ENCODE measurements at regions not wholly inside any gene's neighbourhood (a gene's known extent, or its start where the extent isn't known, plus 50 kb on each side); places are given as distances from the start of the nearest gene placed in this dataset.

- H3K4me3 ChIP-seq (ENCODE audit: low read length), result no peak overlapping the region
- H3K9ac ChIP-seq (ENCODE audit: low read depth, low read length), result no peak overlapping the region
- no peak overlapping the region for H3K4me2 ChIP-seq (ENCODE audit: low read length)
- H3K9me3 ChIP-seq (replicated peaks; ENCODE audit: low read length), result no peaks in the 10 kb centered on the region
- H3K36me3 ChIP-seq (ENCODE audit: insufficient read depth, low read length), result no peaks in the 10 kb centered on the region
- H3K27me3 ChIP-seq (ENCODE audit: control insufficient read depth, insufficient read depth, low read length), result no peaks in the 10 kb centered on the region
- H3K4me1 ChIP-seq (ENCODE audit: control insufficient read depth, insufficient read depth, low read length), result no peaks in the 10 kb centered on the region
Measured at GRCh38 chr13:82136880-82137279, 1745.4 kb downstream of the SLITRK1 start.

GRCh38 chr13:82129281-82129680, 1753.0 kb downstream of the SLITRK1 start:
- Histone ChIP-seq H3K4me3 (ENCODE audit: low read length) (no peak overlapping the region), H3K9ac (ENCODE audit: low read depth, low read length) (no peak overlapping the region), H3K36me3 (ENCODE audit: insufficient read depth, low read length) (no peaks in the 10 kb centered on the region)

GRCh38 chr13:82118589-82118988, 1763.7 kb downstream of the SLITRK1 start:
- H3K4me1 ChIP-seq (ENCODE audit: control insufficient read depth, insufficient read depth, low read length), result no peaks in the 10 kb centered on the region
- H3K27me3 ChIP-seq (ENCODE audit: control insufficient read depth, insufficient read depth, low read length), result no peaks in the 10 kb centered on the region
- no peaks in the 10 kb centered on the region for H3K36me3 ChIP-seq (ENCODE audit: insufficient read depth, low read length)
- H3K9me3 ChIP-seq (replicated peaks; ENCODE audit: low read length), result peaks cover 12% of the 10 kb centered on the region
- H3K9ac ChIP-seq (ENCODE audit: low read depth, low read length), result no peak overlapping the region
- no peak overlapping the region for H3K4me3 ChIP-seq (ENCODE audit: low read length)
- H3K4me2 ChIP-seq (ENCODE audit: low read length), result no peak overlapping the region

More at GRCh38 chr13:82129281-82129680, 1753.0 kb downstream of the SLITRK1 start:
- Histone ChIP-seq H3K4me2 (ENCODE audit: low read length) (no peak overlapping the region), H3K4me1 (ENCODE audit: control insufficient read depth, insufficient read depth, low read length) (no peaks in the 10 kb centered on the region), H3K27me3 (ENCODE audit: control insufficient read depth, insufficient read depth, low read length) (no peaks in the 10 kb centered on the region), H3K9me3 (replicated peaks; ENCODE audit: low read length) (no peaks in the 10 kb centered on the region)

- no peak overlapping the region for H3K9ac ChIP-seq (ENCODE audit: low read depth, low read length)
- H3K9me3 ChIP-seq (replicated peaks; ENCODE audit: low read length), result peaks cover 12% of the 10 kb centered on the region
- H3K36me3 ChIP-seq (ENCODE audit: insufficient read depth, low read length), result no peaks in the 10 kb centered on the region
- H3K27me3 ChIP-seq (ENCODE audit: control insufficient read depth, insufficient read depth, low read length), result no peaks in the 10 kb centered on the region
- H3K4me1 ChIP-seq (ENCODE audit: control insufficient read depth, insufficient read depth, low read length), result no peaks in the 10 kb centered on the region
- H3K4me3 ChIP-seq (ENCODE audit: low read length), result no peak overlapping the region
- H3K4me2 ChIP-seq (ENCODE audit: low read length), result no peak overlapping the region
Measured at GRCh38 chr13:82116422-82116989, 1765.8 kb downstream of the SLITRK1 start.

- no peaks in the 10 kb centered on the region for H3K4me1 ChIP-seq (ENCODE audit: control insufficient read depth, insufficient read depth, low read length)
- H3K4me2 ChIP-seq (ENCODE audit: low read length), result no peak overlapping the region
- no peak overlapping the region for H3K9ac ChIP-seq (ENCODE audit: low read depth, low read length)
- peaks cover 10% of the 10 kb centered on the region for H3K9me3 ChIP-seq (replicated peaks; ENCODE audit: low read length)
- no peaks in the 10 kb centered on the region for H3K36me3 ChIP-seq (ENCODE audit: insufficient read depth, low read length)
- H3K4me3 ChIP-seq (ENCODE audit: low read length), result no peak overlapping the region
- no peaks in the 10 kb centered on the region for H3K27me3 ChIP-seq (ENCODE audit: control insufficient read depth, insufficient read depth, low read length)
Measured at GRCh38 chr13:82115391-82115790, 1766.9 kb downstream of the SLITRK1 start.

GRCh38 chr13:82096256-82096655, 1755.3 kb upstream of the SPRY2 start:
- H3K36me3 ChIP-seq (ENCODE audit: insufficient read depth, low read length), result no peaks in the 10 kb centered on the region
- H3K27me3 ChIP-seq (ENCODE audit: control insufficient read depth, insufficient read depth, low read length), result no peaks in the 10 kb centered on the region
- no peak overlapping the region for H3K4me2 ChIP-seq (ENCODE audit: low read length)
- H3K9ac ChIP-seq (ENCODE audit: low read depth, low read length), result no peak overlapping the region
- H3K4me1 ChIP-seq (ENCODE audit: control insufficient read depth, insufficient read depth, low read length), result no peaks in the 10 kb centered on the region
- peaks cover 3% of the 10 kb centered on the region for H3K9me3 ChIP-seq (replicated peaks; ENCODE audit: low read length)
- H3K4me3 ChIP-seq (ENCODE audit: low read length), result no peak overlapping the region

GRCh38 chr13:82092312-82092711, 1751.4 kb upstream of the SPRY2 start:
- Histone ChIP-seq H3K27me3 (ENCODE audit: control insufficient read depth, insufficient read depth, low read length) (no peaks in the 10 kb centered on the region), H3K4me3 (ENCODE audit: low read length) (no peak overlapping the region), H3K4me1 (ENCODE audit: control insufficient read depth, insufficient read depth, low read length) (no peaks in the 10 kb centered on the region), H3K36me3 (ENCODE audit: insufficient read depth, low read length) (no peaks in the 10 kb centered on the region), H3K9me3 (replicated peaks; ENCODE audit: low read length) (peaks cover 6% of the 10 kb centered on the region), H3K4me2 (ENCODE audit: low read length) (no peak overlapping the region), H3K9ac (ENCODE audit: low read depth, low read length) (no peak overlapping the region)

- Histone ChIP-seq H3K4me1 (ENCODE audit: control insufficient read depth, insufficient read depth, low read length) (no peaks in the 10 kb centered on the region), H3K4me2 (ENCODE audit: low read length) (no peak overlapping the region), H3K27me3 (ENCODE audit: control insufficient read depth, insufficient read depth, low read length) (no peaks in the 10 kb centered on the region), H3K36me3 (ENCODE audit: insufficient read depth, low read length) (no peaks in the 10 kb centered on the region), H3K9me3 (replicated peaks; ENCODE audit: low read length) (peaks cover 3% of the 10 kb centered on the region), H3K4me3 (ENCODE audit: low read length) (no peak overlapping the region), H3K9ac (ENCODE audit: low read depth, low read length) (no peak overlapping the region)
Measured at GRCh38 chr13:82088781-82089180, 1747.9 kb upstream of the SPRY2 start.

GRCh38 chr13:82076496-82076895, 1735.6 kb upstream of the SPRY2 start:
- Histone ChIP-seq H3K36me3 (ENCODE audit: insufficient read depth, low read length) (no peaks in the 10 kb centered on the region), H3K27me3 (ENCODE audit: control insufficient read depth, insufficient read depth, low read length) (no peaks in the 10 kb centered on the region), H3K9ac (ENCODE audit: low read depth, low read length) (no peak overlapping the region), H3K4me3 (ENCODE audit: low read length) (no peak overlapping the region), H3K4me1 (ENCODE audit: control insufficient read depth, insufficient read depth, low read length) (no peaks in the 10 kb centered on the region), H3K4me2 (ENCODE audit: low read length) (no peak overlapping the region), H3K9me3 (replicated peaks; ENCODE audit: low read length) (peaks cover 3% of the 10 kb centered on the region)

GRCh38 chr13:82070416-82070815, 1729.5 kb upstream of the SPRY2 start:
- Histone ChIP-seq H3K9me3 (replicated peaks; ENCODE audit: low read length) (peaks cover 5% of the 10 kb centered on the region), H3K4me2 (ENCODE audit: low read length) (no peak overlapping the region), H3K9ac (ENCODE audit: low read depth, low read length) (no peak overlapping the region), H3K36me3 (ENCODE audit: insufficient read depth, low read length) (no peaks in the 10 kb centered on the region), H3K27me3 (ENCODE audit: control insufficient read depth, insufficient read depth, low read length) (no peaks in the 10 kb centered on the region), H3K4me3 (ENCODE audit: low read length) (no peak overlapping the region), H3K4me1 (ENCODE audit: control insufficient read depth, insufficient read depth, low read length) (no peaks in the 10 kb centered on the region)

GRCh38 chr13:82062772-82063171, 1721.8 kb upstream of the SPRY2 start:
- Histone ChIP-seq H3K9ac (ENCODE audit: low read depth, low read length) (no peak overlapping the region), H3K4me1 (ENCODE audit: control insufficient read depth, insufficient read depth, low read length) (no peaks in the 10 kb centered on the region), H3K9me3 (replicated peaks; ENCODE audit: low read length) (no peaks in the 10 kb centered on the region), H3K27me3 (ENCODE audit: control insufficient read depth, insufficient read depth, low read length) (no peaks in the 10 kb centered on the region), H3K36me3 (ENCODE audit: insufficient read depth, low read length) (no peaks in the 10 kb centered on the region), H3K4me2 (ENCODE audit: low read length) (no peak overlapping the region), H3K4me3 (ENCODE audit: low read length) (no peak overlapping the region)

GRCh38 chr13:82058364-82058763, 1717.4 kb upstream of the SPRY2 start:
- Histone ChIP-seq H3K4me3 (ENCODE audit: low read length) (no peak overlapping the region), H3K27me3 (ENCODE audit: control insufficient read depth, insufficient read depth, low read length) (no peaks in the 10 kb centered on the region), H3K4me2 (ENCODE audit: low read length) (no peak overlapping the region), H3K4me1 (ENCODE audit: control insufficient read depth, insufficient read depth, low read length) (no peaks in the 10 kb centered on the region), H3K9ac (ENCODE audit: low read depth, low read length) (no peak overlapping the region), H3K9me3 (replicated peaks; ENCODE audit: low read length) (no peaks in the 10 kb centered on the region), H3K36me3 (ENCODE audit: insufficient read depth, low read length) (no peaks in the 10 kb centered on the region)

All from skeletal muscle satellite cell (primary cell).